ENCODE measurements at regions not wholly inside any gene's neighbourhood (a gene's known extent, or its start where the extent isn't known, plus 50 kb on each side); places are given as distances from the start of the nearest gene placed in this dataset.

DNA sequence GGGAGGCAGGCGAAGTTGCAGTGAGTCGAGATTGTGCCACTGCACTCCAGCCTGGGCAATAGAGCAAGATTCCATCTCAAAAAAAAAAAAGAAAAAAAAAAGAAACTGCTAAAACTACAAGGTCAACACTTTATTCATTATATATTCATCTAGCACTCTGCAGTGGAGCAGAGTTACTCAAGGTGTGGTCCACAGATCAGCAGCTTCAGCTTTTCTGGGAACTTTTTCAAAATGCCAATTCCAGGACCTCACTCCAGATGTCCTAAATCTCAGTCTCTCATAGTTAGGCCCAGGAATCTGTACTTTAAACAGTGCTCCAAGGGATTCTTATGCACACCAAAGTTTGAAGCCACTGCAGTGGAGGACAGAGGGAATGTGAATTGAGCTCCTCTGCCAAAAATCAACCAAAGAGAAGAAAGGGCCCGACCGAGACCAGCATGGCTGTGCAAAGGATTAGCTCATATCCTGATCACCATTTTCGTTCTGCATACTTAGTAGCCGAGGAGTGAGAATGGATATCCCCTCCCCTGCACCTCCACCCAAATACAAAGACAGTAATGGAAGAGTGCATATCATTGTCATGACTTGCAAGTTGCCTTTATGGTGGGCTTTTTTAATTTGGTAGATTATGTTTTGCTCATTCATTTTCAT, 201.9 kb downstream of the MEX3B start:
- no peak for TF ChIP-seq EP400 (IDR thresholded peaks at IDR 0.05)
- no peak for TF ChIP-seq HNRNPK (IDR thresholded peaks at IDR 0.05; ENCODE audit: low read depth, low read length, poor library complexity, severe bottlenecking)
- no peak for TF ChIP-seq THAP12 (CRISPR knock-in tag; IDR thresholded peaks at IDR 0.05)
- no peak for TF ChIP-seq PHF21A (IDR thresholded peaks at IDR 0.05; ENCODE audit: borderline replicate concordance, low read depth)
- no peak for TF ChIP-seq PCBP2 (IDR thresholded peaks at IDR 0.05; ENCODE audit: low read depth, low read length, poor library complexity, severe bottlenecking)
- no peak for TF ChIP-seq BDP1 (IDR thresholded peaks at IDR 0.05; ENCODE audit: insufficient read depth, insufficient read length)
- no peak for TF ChIP-seq ESRRB (CRISPR knock-in tag; IDR thresholded peaks at IDR 0.05; ENCODE audit: borderline replicate concordance)
- no peak for TF ChIP-seq BCOR (IDR thresholded peaks at IDR 0.05)
- TF ChIP-seq USF1 (CRISPR knock-in tag; IDR thresholded peaks at IDR 0.05) = no peak
- FAIRE-seq (no peak), DNase-seq (ENCODE audit: extremely low read depth in 1 of 4, low spot score in 3 of 4) (no peak), ATAC-seq (no peak)
- intact Hi-C loops (cut with micrococcal nuclease) = no loop called here
- no peaks in the 10 kb centered on the region for H3K9me1 ChIP-seq (ENCODE audit: control insufficient read depth, insufficient read depth, low read length)
- H3K79me2 ChIP-seq (ENCODE audit: control insufficient read depth, insufficient read depth, low read length) = peaks cover 2% of the 10 kb centered on the region; the same call in 1 of the 3 replicates
- H4K20me1 ChIP-seq (replicated peaks; ENCODE audit: control insufficient read depth, insufficient read depth, low read length) = no peaks in the 10 kb centered on the region
- ChIA-PET POLR2A (no interaction called here), CTCF (ENCODE audit: low intra/inter-chr PET ratio) (no interaction called here)
- H3K9me3 ChIP-seq (replicated peaks; ENCODE audit: control insufficient read depth, insufficient read depth, low read depth, low read length) = no peaks in the 10 kb centered on the region
- no peak overlapping the region for H2AFZ ChIP-seq (ENCODE audit: low read depth, low read length)
- no peaks in the 10 kb centered on the region for H3K36me3 ChIP-seq (ENCODE audit: control insufficient read depth, insufficient read depth, low read length)
- no peak overlapping the region for H3K4me3 ChIP-seq
- no TSS peak for BruUV-seq (replicated peaks)
- in situ Hi-C loops (cut with MboI) = no loop called here
- H3K27ac ChIP-seq (ENCODE audit: extremely low read depth, low read depth, low read length) = no peak overlapping the region
- 36% methylated on average over 6 of the region's 6 CpGs for WGBS (ENCODE audit: insufficient coverage, low coverage, missing lambda C conversion rate)
- no peak overlapping the region for H3K9ac ChIP-seq (ENCODE audit: insufficient read depth in 1 of 2, low read depth in 2 of 2, low read length in 2 of 2)
- H3K27me3 ChIP-seq (ENCODE audit: control insufficient read depth in 2 of 2, insufficient read depth in 2 of 2, low read length in 2 of 2) = no peaks in the 10 kb centered on the region
- no peak overlapping the region for H3K4me2 ChIP-seq (ENCODE audit: insufficient read depth, low read length)
- H3K4me1 ChIP-seq (replicated peaks in 1 of 2; ENCODE audit: control insufficient read depth in 2 of 2, insufficient read depth in 2 of 2, low read length in 2 of 2) = no peaks in the 10 kb centered on the region; a peak in 1 of 5 replicates
